ENCODE measurements at regions not wholly inside any gene's neighbourhood (a gene's known extent, or its start where the extent isn't known, plus 50 kb on each side); places are given as distances from the start of the nearest gene placed in this dataset.

- TF ChIP-seq POLR2AphosphoS5 (IDR thresholded peaks at IDR 0.05; ENCODE audit: borderline replicate concordance, low read depth, low read length), result no peak
- TF ChIP-seq EZH2 (IDR thresholded peaks at IDR 0.05), result no peak
- TF ChIP-seq FOXP2 (optimal IDR thresholded peaks at IDR 0.05; ENCODE audit: control extremely low read depth, extremely low read length, insufficient read depth), result no peak
Measured at GRCh38 chr1:89436856-89437255, 73.0 kb downstream of the GBP6 start.
